ENCODE measurements at regions not wholly inside any gene's neighbourhood (a gene's known extent, or its start where the extent isn't known, plus 50 kb on each side); places are given as distances from the start of the nearest gene placed in this dataset.

DNA sequence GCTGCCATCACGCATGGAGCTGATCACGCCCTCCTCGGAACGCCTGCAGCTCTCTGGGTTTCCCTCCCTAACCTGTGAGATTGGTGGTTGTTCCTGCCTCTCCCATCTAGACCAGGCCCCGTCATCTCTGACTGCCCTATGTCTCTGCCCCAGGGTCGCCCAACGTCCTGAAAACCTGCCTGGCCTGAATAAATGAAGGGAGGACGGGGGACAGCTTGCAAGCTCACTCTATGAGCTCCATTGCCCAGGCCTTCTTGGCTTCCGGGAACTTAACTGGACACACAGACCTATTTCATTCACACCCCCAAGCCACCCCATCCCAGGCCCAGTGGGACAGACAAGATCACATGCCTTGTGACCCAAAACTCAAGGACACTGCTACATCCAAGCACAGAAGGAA lies 274.2 kb downstream of the XXYLT1 start:
- TF ChIP-seq POLR2A (IDR thresholded peaks at IDR 0.05) = no peak
- TF ChIP-seq, protein P1, sequence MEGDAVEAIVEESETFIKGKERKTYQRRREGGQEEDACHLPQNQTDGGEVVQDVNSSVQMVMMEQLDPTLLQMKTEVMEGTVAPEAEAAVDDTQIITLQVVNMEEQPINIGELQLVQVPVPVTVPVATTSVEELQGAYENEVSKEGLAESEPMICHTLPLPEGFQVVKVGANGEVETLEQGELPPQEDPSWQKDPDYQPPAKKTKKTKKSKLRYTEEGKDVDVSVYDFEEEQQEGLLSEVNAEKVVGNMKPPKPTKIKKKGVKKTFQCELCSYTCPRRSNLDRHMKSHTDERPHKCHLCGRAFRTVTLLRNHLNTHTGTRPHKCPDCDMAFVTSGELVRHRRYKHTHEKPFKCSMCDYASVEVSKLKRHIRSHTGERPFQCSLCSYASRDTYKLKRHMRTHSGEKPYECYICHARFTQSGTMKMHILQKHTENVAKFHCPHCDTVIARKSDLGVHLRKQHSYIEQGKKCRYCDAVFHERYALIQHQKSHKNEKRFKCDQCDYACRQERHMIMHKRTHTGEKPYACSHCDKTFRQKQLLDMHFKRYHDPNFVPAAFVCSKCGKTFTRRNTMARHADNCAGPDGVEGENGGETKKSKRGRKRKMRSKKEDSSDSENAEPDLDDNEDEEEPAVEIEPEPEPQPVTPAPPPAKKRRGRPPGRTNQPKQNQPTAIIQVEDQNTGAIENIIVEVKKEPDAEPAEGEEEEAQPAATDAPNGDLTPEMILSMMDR (IDR thresholded peaks at IDR 0.05) = no peak
- TF ChIP-seq POLR2AphosphoS5 (IDR thresholded peaks at IDR 0.05) = no peak
- no peak overlapping the region for H3K4me3 ChIP-seq
- no peak overlapping the region for H3K27ac ChIP-seq
- no peak for DNase-seq (ENCODE audit: low spot score in 2 of 2)
- intact Hi-C loops (cut with DNase I; ENCODE audit: low total_unique reads) = no loop called here
- H3K36me3 ChIP-seq = no peaks in the 10 kb centered on the region
- H3K9me3 ChIP-seq = no peaks in the 10 kb centered on the region
- H3K27me3 ChIP-seq = no peaks in the 10 kb centered on the region
- H3K4me1 ChIP-seq = no peaks in the 10 kb centered on the region

GRCh38 chr3:194998417-194998816 lies 272.5 kb downstream of the XXYLT1 start:
- intact Hi-C loops (cut with DNase I; ENCODE audit: low total_unique reads) = no loop called here
- H3K27me3 ChIP-seq = no peaks in the 10 kb centered on the region
- no peak overlapping the region for H3K4me3 ChIP-seq
- no peaks in the 10 kb centered on the region for H3K9me3 ChIP-seq
- H3K27ac ChIP-seq = no peak overlapping the region
- H3K36me3 ChIP-seq = no peaks in the 10 kb centered on the region
- TF ChIP-seq, protein P1 (IDR thresholded peaks at IDR 0.05) = no peak
- TF ChIP-seq POLR2AphosphoS5 (IDR thresholded peaks at IDR 0.05) (no peak), POLR2A (IDR thresholded peaks at IDR 0.05) (no peak)
- peaks cover 1 to 2% of the 10 kb centered on the region in 2 donors for H3K4me1 ChIP-seq
- DNase-seq (ENCODE audit: low spot score in 2 of 2) = no peak

DNA sequence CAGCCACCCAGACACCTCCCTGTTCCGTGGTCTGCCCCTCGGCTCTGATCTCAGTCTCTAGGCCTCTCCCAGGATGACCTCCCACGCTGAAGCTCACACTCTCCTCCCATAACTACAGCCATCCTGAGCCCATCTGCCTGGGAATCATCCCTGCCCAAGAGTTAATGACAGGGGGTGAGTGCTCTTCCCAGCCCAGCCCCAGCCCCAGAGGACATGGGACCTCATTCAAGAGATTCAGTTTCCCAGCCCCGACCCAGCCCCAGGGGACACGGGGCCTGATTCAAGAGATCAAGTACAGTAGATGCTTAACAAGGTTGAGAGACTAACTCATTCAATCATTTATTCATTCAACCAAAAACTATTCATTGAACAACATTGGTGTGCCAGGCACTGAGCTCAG lies 272.0 kb downstream of the XXYLT1 start:
- intact Hi-C loops (cut with DNase I; ENCODE audit: low total_unique reads) = no loop called here
- H3K36me3 ChIP-seq = no peaks in the 10 kb centered on the region
- H3K9me3 ChIP-seq = no peaks in the 10 kb centered on the region
- TF ChIP-seq, protein P1 (IDR thresholded peaks at IDR 0.05) = no peak
- no peak overlapping the region for H3K4me3 ChIP-seq
- H3K4me1 ChIP-seq = peaks cover 5% of the 10 kb centered on the region in 2 donors
- H3K27me3 ChIP-seq = no peaks in the 10 kb centered on the region
- DNase-seq (ENCODE audit: low spot score in 2 of 2) = no peak
- no peak overlapping the region for H3K27ac ChIP-seq

GRCh38 chr3:194999491-194999890 lies 271.5 kb downstream of the XXYLT1 start:
- H3K36me3 ChIP-seq = no peaks in the 10 kb centered on the region
- H3K27ac ChIP-seq = no peak overlapping the region
- TF ChIP-seq, protein P1 (IDR thresholded peaks at IDR 0.05) = no peak
- TF ChIP-seq POLR2AphosphoS5 (IDR thresholded peaks at IDR 0.05) = no peak
- TF ChIP-seq POLR2A (IDR thresholded peaks at IDR 0.05) = no peak
- no peak overlapping the region for H3K4me3 ChIP-seq
- no peak for DNase-seq (ENCODE audit: low spot score in 2 of 2)
- no peaks in the 10 kb centered on the region for H3K9me3 ChIP-seq
- intact Hi-C loops (cut with DNase I; ENCODE audit: low total_unique reads) = no loop called here
- H3K4me1 ChIP-seq = peaks cover 5% of the 10 kb centered on the region in 2 donors
- no peaks in the 10 kb centered on the region for H3K27me3 ChIP-seq

DNA sequence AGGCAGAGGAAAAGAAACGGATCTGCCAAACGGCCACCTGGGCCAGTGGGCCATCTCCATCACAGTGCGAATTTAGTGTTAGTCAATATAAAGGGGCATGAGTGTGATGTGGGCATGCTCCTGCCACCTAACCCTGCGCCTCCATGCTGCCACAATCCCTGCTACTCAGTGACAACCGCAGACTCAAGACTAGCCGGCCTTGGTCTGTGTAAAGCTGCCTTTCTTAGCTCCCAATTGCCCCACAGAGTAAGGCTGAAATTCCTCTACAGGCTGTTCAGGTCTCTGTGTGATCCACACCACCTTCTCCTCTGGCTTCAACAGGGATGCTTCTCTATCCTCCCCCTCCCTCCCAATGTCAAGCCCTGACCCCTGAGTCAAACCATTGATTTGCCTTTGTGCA lies 269.7 kb downstream of the XXYLT1 start:
- TF ChIP-seq POLR2A (IDR thresholded peaks at IDR 0.05) (no peak), POLR2AphosphoS5 (IDR thresholded peaks at IDR 0.05) (no peak)
- TF ChIP-seq, protein P1 (IDR thresholded peaks at IDR 0.05) = no peak
- no peaks in the 10 kb centered on the region for H3K36me3 ChIP-seq
- no peaks in the 10 kb centered on the region for H3K27me3 ChIP-seq
- no peak overlapping the region for H3K4me3 ChIP-seq
- intact Hi-C loops (cut with DNase I; ENCODE audit: low total_unique reads) = no loop called here
- H3K4me1 ChIP-seq = peaks cover 5% of the 10 kb centered on the region in 2 donors
- no peak for DNase-seq (ENCODE audit: low spot score in 2 of 2)
- H3K27ac ChIP-seq = no peak overlapping the region
- no peaks in the 10 kb centered on the region for H3K9me3 ChIP-seq
